Caco-2 (cell line): ENCODE measurements at regions not wholly inside any gene's neighbourhood (a gene's known extent, or its start where the extent isn't known, plus 50 kb on each side); places are given as distances from the start of the nearest gene placed in this dataset.
"Not testable (repeated sequence)": the region's sequence is repeated elsewhere in the genome, so short reads cannot be mapped to it uniquely, and the experiment has no call there.

Experiments
- BruUV-seq: library from RNA; stranded (reverse); fragments of 400-500 nt; replicated peaks from 2 replicates; lab custom pipeline; 2021; lab: Mats Ljungman, UMichigan
- CTCF ChIA-PET: fragments of 300-600 bp; sonication (Branson Sonifier 250); formaldehyde crosslinking; loops from one replicate; lab custom pipeline; 2022; ENCODE audit warnings: antibody characterized with exemption; lab: Charles Lee
- POLR2A ChIA-PET: fragments of 300-600 bp; sonication (Branson Sonifier 250); formaldehyde crosslinking; loops from one replicate; lab custom pipeline; 2022; ENCODE audit warnings: antibody characterized with exemption; lab: Charles Lee
- DNase-seq, 2 experiments: peaks; one replicate each; pipeline versions ENCODE4 v3.0.0 to v3.0.0-alpha.2; 2020 to 2022
- H3K27me3 ChIP-seq: replicated peaks from 2 replicates; pipeline ENCODE4 v1.6.0; 2011; ENCODE audit warnings: low read length; ENCODE audit not compliant: control insufficient read depth, insufficient read depth
- H3K36me3 ChIP-seq: 2 replicates; pipeline ENCODE4 v1.5.1; 2011; ENCODE audit warnings: low read length; ENCODE audit not compliant: control insufficient read depth, insufficient read depth
- H3K4me1 ChIP-seq: fragments of 250-450 bp; sonication (Bioruptor Pico); 2 replicates; pipeline ENCODE4 v1.5.1; 2020; ENCODE audit warnings: mild to moderate bottlenecking
- H3K4me3 ChIP-seq: 2 replicates; pipeline ENCODE4 v1.5.1; 2011; ENCODE audit warnings: low read depth, mild to moderate bottlenecking, control low read depth, low read length
- H3K9me3 ChIP-seq: fragments of 250-450 bp; sonication (Bioruptor Pico); 2 replicates; pipeline ENCODE4 v1.5.1; 2020; ENCODE audit warnings: mild to moderate bottlenecking, moderate library complexity
- H3K27ac Mint-ChIP-seq: one replicate; pipeline ENCODE4 v1.8.0; 2022; ENCODE audit warnings: mixed read lengths; ENCODE audit not compliant: unreplicated experiment
- H3K27me3 Mint-ChIP-seq: one replicate; pipeline ENCODE4 v1.8.0; 2022; ENCODE audit warnings: mixed read lengths; ENCODE audit not compliant: insufficient read depth, unreplicated experiment
- H3K36me3 Mint-ChIP-seq: one replicate; pipeline ENCODE4 v1.8.0; 2022; ENCODE audit warnings: mild to moderate bottlenecking, mixed read lengths; ENCODE audit not compliant: insufficient read depth, unreplicated experiment
- H3K4me1 Mint-ChIP-seq: one replicate; pipeline ENCODE4 v1.8.0; 2022; ENCODE audit warnings: low read depth, mixed read lengths; ENCODE audit not compliant: unreplicated experiment
- H3K4me3 Mint-ChIP-seq: one replicate; pipeline ENCODE4 v1.8.0; 2022; ENCODE audit warnings: mild to moderate bottlenecking, moderate library complexity, mixed read lengths; ENCODE audit not compliant: unreplicated experiment
- H3K9me3 Mint-ChIP-seq: one replicate; pipeline ENCODE4 v1.8.0; 2022; ENCODE audit warnings: mixed read lengths; ENCODE audit not compliant: unreplicated experiment
- CTCF ChIP-seq, 2 experiments: fragments of 200-600 bp in 1 of 2; IDR thresholded peaks; 1 replicate in 1 of 2; 2 replicates in 1 of 2; pipeline versions ENCODE4 v1.5.1 to v1.8.0; 2011 to 2022; ENCODE audit warnings: antibody characterized with exemption in 1 of 2, control low read depth in 1 of 2, inconsistent platforms in 1 of 2, low read depth in 1 of 2, low read length in 1 of 2, mild to moderate bottlenecking in 1 of 2, moderate library complexity in 1 of 2; ENCODE audit not compliant: insufficient read depth in 1 of 2, severe bottlenecking in 1 of 2, unreplicated experiment in 1 of 2
- intact Hi-C: fragments of 100-400 bp; cut with micrococcal nuclease; formaldehyde crosslinking; loops from one replicate; pipeline ENCODE4 v1.10.0; 2022; ENCODE audit not compliant: unreplicated experiment

GRCh38 chr4:64643841-64644240 is 234.6 kb upstream of the TECRL start:
- no TSS peak for BruUV-seq
- Mint-ChIP-seq H3K4me1 (no peaks in the 10 kb centered on the region), H3K36me3 (no peaks in the 10 kb centered on the region), H3K27me3 (no peaks in the 10 kb centered on the region), H3K9me3 (no peaks in the 10 kb centered on the region), H3K27ac (no peak overlapping the region), H3K4me3 (no peak overlapping the region)
- Histone ChIP-seq H3K4me3 (no peak overlapping the region), H3K9me3 (no peaks in the 10 kb centered on the region), H3K36me3 (no peaks in the 10 kb centered on the region), H3K27me3 (no peaks in the 10 kb centered on the region), H3K4me1 (no peaks in the 10 kb centered on the region)
- ChIA-PET CTCF (no interaction called here), POLR2A (no interaction called here)
- DNase-seq: no peak
- TF ChIP-seq CTCF (IDR thresholded peaks at IDR 0.05; ENCODE audit: insufficient read depth in 1 of 2, low read depth in 1 of 2, low read length in 1 of 2, severe bottlenecking in 1 of 2, unreplicated experiment in 1 of 2): no peak
- intact Hi-C loops: no loop called here

GRCh38 chr4:64642936-64643335 is 233.7 kb upstream of the TECRL start:
- BruUV-seq: no TSS peak

GRCh38 chr4:64640402-64640801 is 231.2 kb upstream of the TECRL start:
- H3K4me1 ChIP-seq, H3K27ac Mint-ChIP-seq, BruUV-seq, intact Hi-C loops, H3K27me3 Mint-ChIP-seq, H3K4me1 Mint-ChIP-seq, CTCF ChIA-PET, H3K9me3 ChIP-seq, H3K36me3 Mint-ChIP-seq, H3K36me3 ChIP-seq, POLR2A ChIA-PET, H3K27me3 ChIP-seq, H3K9me3 Mint-ChIP-seq, DNase-seq, H3K4me3 ChIP-seq, H3K4me3 Mint-ChIP-seq: not testable (repeated sequence)

More at GRCh38 chr4:64642936-64643335, 233.7 kb upstream of the TECRL start:
- Histone ChIP-seq H3K9me3 (no peaks in the 10 kb centered on the region), H3K4me1 (no peaks in the 10 kb centered on the region), H3K27me3 (no peaks in the 10 kb centered on the region), H3K36me3 (no peaks in the 10 kb centered on the region), H3K4me3 (no peak overlapping the region)
- intact Hi-C loops: no loop called here
- no peak overlapping the region for H3K27ac Mint-ChIP-seq
- no peak for DNase-seq
- H3K27me3 Mint-ChIP-seq: no peaks in the 10 kb centered on the region
- H3K36me3 Mint-ChIP-seq: no peaks in the 10 kb centered on the region
- H3K4me1 Mint-ChIP-seq: no peaks in the 10 kb centered on the region
- TF ChIP-seq CTCF (IDR thresholded peaks at IDR 0.05; ENCODE audit: insufficient read depth in 1 of 2, low read depth in 1 of 2, low read length in 1 of 2, severe bottlenecking in 1 of 2, unreplicated experiment in 1 of 2): no peak
- H3K9me3 Mint-ChIP-seq: no peaks in the 10 kb centered on the region
- ChIA-PET CTCF (no interaction called here), POLR2A (no interaction called here)
- no peak overlapping the region for H3K4me3 Mint-ChIP-seq

- POLR2A ChIA-PET: no interaction called here
- no TSS peak for BruUV-seq
- no peaks in the 10 kb centered on the region for H3K9me3 Mint-ChIP-seq
Observed at GRCh38 chr4:64625438-64625837, 216.2 kb upstream of the TECRL start.

More at GRCh38 chr4:64625438-64625837, 216.2 kb upstream of the TECRL start:
- H3K36me3 Mint-ChIP-seq: no peaks in the 10 kb centered on the region
- H3K9me3 ChIP-seq: no peaks in the 10 kb centered on the region
- no peaks in the 10 kb centered on the region for H3K27me3 Mint-ChIP-seq
- intact Hi-C loops: no loop called here
- H3K27ac Mint-ChIP-seq: no peak overlapping the region
- no peaks in the 10 kb centered on the region for H3K4me1 ChIP-seq
- H3K4me3 Mint-ChIP-seq: no peak overlapping the region
- DNase-seq: no peak
- H3K27me3 ChIP-seq: no peaks in the 10 kb centered on the region
- no peaks in the 10 kb centered on the region for H3K4me1 Mint-ChIP-seq
- CTCF ChIA-PET: no interaction called here
- no peak for TF ChIP-seq CTCF (IDR thresholded peaks at IDR 0.05; ENCODE audit: insufficient read depth in 1 of 2, low read depth in 1 of 2, low read length in 1 of 2, severe bottlenecking in 1 of 2, unreplicated experiment in 1 of 2)
- no peak overlapping the region for H3K4me3 ChIP-seq
- H3K36me3 ChIP-seq: no peaks in the 10 kb centered on the region
